HG02588 (cell line): ENCODE measurements at regions not wholly inside any gene's neighbourhood (a gene's known extent, or its start where the extent isn't known, plus 50 kb on each side); places are given as distances from the start of the nearest gene placed in this dataset.
"Not testable (repeated sequence)": the region's sequence is repeated elsewhere in the genome, so short reads cannot be mapped to it uniquely, and the experiment has no call there.

ENCODE experiments used
- ATAC-seq: cut with Tn5 transposase; IDR thresholded peaks from one replicate; pipeline ENCODE4 v1.9.1; 2021; ENCODE audit warnings: mild to moderate bottlenecking, moderate library complexity; ENCODE audit not compliant: unreplicated experiment

- no peak for ATAC-seq
These were observed 420.8 kb upstream of the GRAMD2B start for GRCh38 chr5:126002222-126002897.

DNA sequence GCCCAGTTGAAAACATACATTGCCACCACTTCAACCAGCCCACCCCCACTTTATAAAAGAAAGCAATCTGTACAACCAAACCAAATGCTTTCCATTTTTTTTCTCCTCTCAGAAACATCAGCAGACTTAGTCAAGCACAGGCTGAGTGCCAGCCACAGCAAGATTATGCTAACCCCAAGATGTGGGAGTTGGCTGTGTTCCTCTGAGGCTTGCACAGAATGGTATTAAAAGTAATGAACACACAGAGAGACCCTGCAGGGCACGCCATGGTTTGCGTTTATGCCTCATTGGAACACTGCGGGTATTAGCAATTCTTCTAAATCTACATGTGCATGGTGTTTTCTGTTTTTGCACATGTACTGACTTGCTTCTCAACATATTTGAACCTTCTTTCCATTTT is 419.9 kb upstream of the GRAMD2B start:
- no peak for ATAC-seq

DNA sequence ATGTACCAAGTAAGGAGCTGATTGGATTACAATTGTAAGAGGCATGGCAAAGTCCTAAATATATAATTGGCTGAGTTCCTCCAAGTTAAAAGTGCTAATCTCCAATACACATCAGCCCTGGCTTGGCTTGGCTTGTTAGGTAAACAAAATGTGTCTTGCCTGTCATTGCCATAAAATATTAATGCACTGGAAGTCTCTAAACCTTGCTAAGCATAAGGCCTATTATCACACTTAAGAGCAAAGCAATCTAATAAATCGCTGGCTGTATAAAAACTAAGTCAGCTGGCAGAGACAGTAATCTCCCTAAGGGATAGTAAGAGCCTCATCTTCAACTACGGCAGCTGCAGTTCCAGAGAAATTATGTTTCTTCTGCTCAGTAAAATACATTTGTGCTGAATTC is 418.6 kb upstream of the GRAMD2B start:
- no peak for ATAC-seq

DNA sequence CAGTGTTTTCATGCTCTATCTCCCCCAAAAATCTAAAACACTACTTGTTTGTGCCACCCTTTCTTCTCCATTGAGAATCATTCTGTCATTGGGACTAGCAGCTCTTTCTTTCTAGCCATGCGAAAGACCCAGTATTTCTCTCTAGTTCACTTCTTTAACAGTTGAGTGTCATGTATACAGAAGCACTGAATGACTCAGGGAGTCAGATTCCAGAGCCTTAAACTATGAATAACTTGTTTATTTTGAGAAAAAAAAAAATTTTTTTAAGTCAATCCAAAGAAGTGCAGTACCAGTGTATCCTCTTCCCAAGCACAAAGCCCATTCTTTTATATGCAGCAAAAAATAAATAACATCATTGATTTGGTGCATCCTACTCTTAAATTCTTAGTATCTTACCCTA is 415.4 kb upstream of the GRAMD2B start:
- no peak for ATAC-seq

DNA sequence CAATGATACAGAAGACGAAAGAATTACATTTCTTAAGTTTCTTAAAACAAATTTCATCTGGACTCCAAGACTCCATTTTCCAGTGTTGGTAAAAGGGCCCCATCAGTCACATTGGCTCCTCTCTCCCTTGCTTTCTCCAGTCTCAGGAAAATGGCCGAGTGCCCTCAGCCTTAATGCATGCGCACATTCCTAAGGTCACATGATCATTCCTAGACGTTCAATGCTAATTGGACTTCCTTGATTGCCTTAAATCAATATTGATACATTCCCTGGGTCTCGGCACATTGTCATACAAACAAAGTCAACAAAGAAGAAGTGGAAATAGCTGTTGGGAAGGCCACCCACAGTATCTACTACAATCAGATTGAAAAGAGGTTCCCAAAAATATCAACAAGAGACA is 413.6 kb upstream of the GRAMD2B start:
- no peak for ATAC-seq

DNA sequence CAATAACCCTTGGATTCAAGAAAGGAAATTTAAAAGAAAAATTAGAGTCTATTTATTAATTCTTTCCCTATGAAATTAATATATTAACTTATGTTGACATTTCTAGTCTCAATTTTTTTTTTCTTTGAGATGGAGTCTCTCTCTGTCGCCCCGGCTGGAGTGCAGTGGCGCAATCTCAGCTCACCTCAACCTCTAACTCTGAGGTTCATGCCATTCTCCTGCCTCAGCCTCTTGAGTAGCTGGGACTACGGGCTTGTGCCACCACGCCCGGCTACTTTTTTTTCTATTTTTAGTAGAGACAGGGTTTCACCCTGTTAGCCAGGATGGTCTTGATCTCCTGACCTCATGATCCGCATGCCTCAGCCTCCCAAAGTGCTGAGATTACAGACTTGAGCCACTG is 411.7 kb upstream of the GRAMD2B start:
- ATAC-seq: not testable (repeated sequence)

- ATAC-seq: no peak
These were observed 408.5 kb upstream of the GRAMD2B start for GRCh38 chr5:126014676-126015075.

DNA sequence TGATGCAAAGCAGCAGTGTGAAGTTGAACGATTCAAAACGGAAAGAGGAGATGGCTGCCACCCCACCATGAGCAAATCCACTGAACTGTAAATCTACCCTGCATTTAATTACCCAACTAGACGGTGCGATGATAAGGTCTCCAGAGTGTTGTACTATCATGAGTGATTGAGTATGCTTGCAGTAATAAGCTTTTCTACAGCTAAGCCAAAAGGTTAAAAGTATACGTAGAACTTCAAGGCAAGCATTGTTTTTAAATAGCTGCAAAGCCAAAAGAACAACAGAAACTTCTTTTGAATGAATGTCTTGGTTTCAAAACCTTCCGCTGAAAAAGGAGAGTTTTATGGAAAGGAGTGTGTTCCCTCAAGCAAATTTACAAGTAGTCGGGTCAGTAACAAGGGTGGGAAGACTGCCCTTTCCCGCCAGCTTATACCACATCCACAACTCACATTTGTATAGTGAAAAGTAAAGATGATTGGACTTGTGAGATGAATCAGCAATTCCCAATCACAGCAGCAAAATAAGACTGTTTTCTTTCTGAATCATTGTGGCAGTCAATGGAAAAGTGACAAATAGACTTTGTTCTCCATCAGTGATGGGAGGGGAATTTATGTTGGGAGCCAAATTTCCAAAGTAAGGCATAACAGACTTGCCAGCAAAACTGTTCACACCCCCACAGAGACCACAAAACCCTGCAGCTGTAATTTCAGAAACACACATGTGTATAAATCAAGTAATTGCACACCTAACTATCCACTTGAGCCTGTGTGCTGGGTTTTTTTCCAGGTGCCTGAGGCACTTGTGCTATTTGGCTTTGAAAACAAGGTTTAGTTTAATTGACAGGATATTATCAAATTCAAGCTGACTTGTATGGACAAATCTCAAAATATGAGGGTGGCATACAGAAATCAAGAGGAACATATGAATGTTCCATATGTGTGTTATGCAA is 407.7 kb upstream of the GRAMD2B start:
- ATAC-seq: no peak

GRCh38 chr5:126016256-126016655 is 407.0 kb upstream of the GRAMD2B start:
- no peak for ATAC-seq

- no peak for ATAC-seq
These were observed 406.1 kb upstream of the GRAMD2B start for GRCh38 chr5:126017096-126017495.

GRCh38 chr5:126020770-126021169 is 402.4 kb upstream of the GRAMD2B start:
- no peak for ATAC-seq

DNA sequence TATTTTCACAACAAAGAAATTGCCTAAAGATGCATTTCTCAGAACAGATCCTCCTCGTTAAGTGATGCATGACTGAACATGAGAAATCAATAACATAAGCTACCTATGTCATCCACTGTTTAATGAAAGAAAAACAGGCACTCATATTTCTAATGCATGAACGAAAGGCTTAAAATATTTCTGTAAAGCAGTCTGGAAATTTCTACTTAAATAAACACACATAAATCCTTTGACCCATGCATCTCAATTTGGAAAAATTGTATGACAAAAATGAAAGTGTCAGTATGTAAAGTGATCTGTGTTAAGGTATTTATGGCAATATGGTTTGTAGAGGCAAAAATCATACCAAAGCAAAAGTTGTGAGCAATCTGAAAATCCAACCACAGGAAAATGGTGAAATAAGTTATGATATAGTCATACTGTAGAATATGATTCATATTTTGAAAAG is 399.2 kb upstream of the GRAMD2B start:
- no peak for ATAC-seq

GRCh38 chr5:126027149-126027548 is 396.1 kb upstream of the GRAMD2B start:
- ATAC-seq: no peak

DNA sequence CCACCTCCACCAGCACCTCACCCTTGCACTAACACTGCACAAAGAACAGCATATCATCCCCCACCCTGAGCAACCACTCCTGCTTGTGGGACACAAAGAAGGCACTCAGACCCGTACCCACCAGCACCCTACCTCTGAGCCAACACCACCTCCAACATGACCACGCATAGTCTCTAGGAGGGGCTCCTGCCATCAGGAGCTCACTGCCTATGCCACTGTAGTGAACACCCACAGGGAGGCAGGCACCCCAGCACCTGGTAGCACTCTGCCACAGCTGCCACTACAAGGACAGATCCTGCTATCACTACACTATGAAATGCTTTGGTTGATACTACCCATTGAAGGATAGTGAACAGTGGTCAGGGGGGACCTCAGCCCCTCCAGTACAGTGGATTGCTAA is 395.6 kb upstream of the GRAMD2B start:
- no peak for ATAC-seq

- ATAC-seq: no peak
These were observed 394.9 kb upstream of the GRAMD2B start for GRCh38 chr5:126028336-126028735.

DNA sequence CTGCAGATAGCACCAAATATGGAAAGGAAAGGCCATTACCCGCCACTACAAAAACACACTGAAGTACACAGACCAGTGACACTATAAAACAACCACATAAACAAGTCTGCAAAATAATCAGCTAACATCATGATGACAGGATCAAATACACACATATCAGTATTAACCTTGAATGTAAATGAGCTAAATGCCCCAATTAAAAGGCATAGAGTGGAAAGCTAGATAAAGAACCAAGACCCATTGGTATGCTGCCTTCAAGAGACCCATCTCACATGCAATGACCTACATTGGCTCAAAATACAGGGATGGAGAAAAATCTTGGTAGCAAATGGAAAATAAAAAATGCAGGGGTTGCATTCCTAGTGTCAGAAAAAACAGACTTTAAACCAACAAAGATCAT is 393.9 kb upstream of the GRAMD2B start:
- not testable (repeated sequence) for ATAC-seq

- ATAC-seq: no peak
These were observed 392.5 kb upstream of the GRAMD2B start for GRCh38 chr5:126030698-126031097.

DNA sequence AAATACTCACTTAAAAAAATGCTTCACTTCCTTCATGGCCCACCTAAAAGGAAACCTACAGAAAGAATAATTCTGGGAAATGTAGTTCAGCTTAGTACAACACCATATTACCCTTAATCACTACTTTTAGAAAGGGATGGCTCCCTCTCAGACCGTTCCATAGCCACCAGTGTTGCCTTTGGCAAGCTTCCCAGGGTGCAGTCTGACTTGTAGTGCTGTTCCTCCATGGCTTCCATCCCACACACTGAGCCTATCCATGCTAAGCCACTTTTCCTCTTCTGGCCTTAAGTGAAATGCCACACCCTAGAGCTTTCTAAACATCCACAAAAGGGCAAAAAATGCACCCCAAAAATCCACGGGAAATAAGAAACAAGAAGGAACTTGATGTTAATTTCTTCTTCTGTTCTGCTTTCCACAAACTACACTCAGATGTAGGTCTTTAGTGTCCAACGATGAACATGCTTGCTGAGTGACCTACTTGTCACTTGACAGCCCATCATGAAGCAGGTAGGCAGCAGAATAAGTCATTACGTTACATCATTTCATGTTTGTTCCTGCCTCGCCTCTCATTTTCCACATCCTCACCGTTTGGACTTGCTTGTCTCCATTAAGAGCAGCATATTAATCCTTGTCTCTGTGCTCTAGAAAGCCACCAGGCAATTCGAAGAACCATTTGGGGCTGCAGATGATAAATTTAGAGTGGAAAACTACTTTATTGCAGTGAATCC is 391.1 kb upstream of the GRAMD2B start:
- ATAC-seq: no peak

DNA sequence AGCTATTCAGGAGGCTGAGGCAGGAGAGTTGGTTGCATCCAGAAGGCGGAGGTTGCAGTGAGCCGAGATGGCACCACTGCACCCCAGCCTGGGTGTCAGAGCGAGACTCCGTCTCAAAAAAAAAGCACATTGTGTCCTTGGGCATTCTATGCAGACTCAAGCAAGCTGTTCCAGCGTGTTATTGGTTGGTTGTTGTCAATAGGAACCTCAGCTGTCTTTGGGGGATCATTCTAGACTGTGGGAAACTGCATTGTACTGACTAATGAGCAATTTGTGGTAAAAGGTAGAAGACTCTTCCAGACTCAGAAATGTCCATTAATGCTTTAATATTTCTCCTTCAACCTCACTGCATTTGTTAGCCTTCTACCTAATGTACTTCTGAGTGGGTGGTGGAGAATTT is 379.5 kb upstream of the GRAMD2B start:
- ATAC-seq: no peak

GRCh38 chr5:126044111-126044668 is 379.0 kb upstream of the GRAMD2B start:
- no peak for ATAC-seq

DNA sequence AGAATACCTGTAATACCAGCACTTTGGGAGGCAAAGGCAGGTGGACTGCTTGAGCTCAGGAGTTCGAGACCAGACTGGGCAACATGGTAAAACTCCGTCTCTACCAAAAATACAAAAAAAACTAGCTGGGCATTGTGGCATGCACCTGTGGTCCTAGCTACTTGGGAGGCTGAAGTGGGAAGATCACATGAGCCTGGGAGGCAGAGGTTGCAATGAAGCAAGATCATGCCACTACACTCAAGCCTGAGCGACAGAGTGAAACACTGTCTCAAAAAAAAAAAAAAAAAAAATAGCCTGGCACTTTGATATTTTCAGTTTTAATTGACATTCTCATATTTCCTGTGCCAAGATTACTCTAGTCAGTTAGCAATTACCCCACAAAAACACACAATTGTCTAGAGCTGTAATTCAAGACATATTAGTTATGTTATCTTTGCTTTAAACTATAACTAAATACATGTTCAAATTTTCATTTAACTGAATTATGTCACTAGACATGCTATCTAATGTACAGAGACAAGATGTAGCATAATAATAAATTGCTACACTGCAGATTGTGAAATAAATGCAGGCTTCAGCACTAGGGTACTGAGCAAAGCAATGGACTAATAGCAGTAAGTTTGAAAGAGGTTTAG is 378.2 kb upstream of the GRAMD2B start:
- ATAC-seq: no peak
